GM06990 (cell line): ENCODE measurements at regions not wholly inside any gene's neighbourhood (a gene's known extent, or its start where the extent isn't known, plus 50 kb on each side); places are given as distances from the start of the nearest gene placed in this dataset.

Experiments used
- DNase-seq: peaks from one replicate; pipeline ENCODE4 v3.0.0-alpha.2; 2011; ENCODE audit not compliant: insufficient read length; ENCODE audit errors: extremely low read depth
- H3K27me3 ChIP-seq: replicated peaks from 2 replicates; pipeline ENCODE4 v1.6.0; 2011; ENCODE audit warnings: low read length; ENCODE audit not compliant: control insufficient read depth, insufficient read depth
- H3K36me3 ChIP-seq: 2 replicates; pipeline ENCODE4 v1.5.1; 2011; ENCODE audit warnings: low read length; ENCODE audit not compliant: control insufficient read depth, insufficient read depth
- H3K4me3 ChIP-seq: replicated peaks from 2 replicates; pipeline ENCODE4 v1.5.1; 2011; ENCODE audit warnings: low read depth, mild to moderate bottlenecking, control low read depth, low read length
- TF ChIP-seq, protein P1 (sequence below): IDR thresholded peaks from 2 replicates; pipeline ENCODE4 v1.5.1; 2011; ENCODE audit warnings: low read length, control low read depth, mild to moderate bottlenecking, inconsistent platforms; ENCODE audit not compliant: insufficient read depth, poor library complexity, severe bottlenecking

DNA sequence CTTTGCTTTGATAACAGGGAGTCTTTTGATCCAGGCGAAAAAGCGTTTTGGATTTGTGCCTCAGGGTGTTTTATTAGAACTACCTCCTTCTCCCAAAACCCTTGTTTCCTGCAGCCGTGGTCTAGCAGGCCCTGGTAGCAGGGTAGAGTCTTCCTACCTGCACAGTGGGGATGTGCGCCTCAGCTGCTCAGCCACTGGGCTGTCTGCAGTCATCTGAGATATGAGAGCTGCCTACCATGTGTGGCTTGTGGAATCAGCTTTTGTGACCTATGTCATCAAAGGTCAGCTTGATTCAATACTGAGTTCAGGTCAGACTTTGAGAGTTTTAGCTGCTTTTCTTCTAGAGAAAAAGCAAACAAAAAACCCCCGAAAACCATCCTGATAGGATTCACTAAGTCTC lies 279.5 kb downstream of the CLIC5 start:
- Histone ChIP-seq H3K4me3 (no peak overlapping the region), H3K36me3 (no peaks in the 10 kb centered on the region), H3K27me3 (no peaks in the 10 kb centered on the region; the same call in 1 of the 2 replicates)
- DNase-seq: no peak
- TF ChIP-seq, protein P1, sequence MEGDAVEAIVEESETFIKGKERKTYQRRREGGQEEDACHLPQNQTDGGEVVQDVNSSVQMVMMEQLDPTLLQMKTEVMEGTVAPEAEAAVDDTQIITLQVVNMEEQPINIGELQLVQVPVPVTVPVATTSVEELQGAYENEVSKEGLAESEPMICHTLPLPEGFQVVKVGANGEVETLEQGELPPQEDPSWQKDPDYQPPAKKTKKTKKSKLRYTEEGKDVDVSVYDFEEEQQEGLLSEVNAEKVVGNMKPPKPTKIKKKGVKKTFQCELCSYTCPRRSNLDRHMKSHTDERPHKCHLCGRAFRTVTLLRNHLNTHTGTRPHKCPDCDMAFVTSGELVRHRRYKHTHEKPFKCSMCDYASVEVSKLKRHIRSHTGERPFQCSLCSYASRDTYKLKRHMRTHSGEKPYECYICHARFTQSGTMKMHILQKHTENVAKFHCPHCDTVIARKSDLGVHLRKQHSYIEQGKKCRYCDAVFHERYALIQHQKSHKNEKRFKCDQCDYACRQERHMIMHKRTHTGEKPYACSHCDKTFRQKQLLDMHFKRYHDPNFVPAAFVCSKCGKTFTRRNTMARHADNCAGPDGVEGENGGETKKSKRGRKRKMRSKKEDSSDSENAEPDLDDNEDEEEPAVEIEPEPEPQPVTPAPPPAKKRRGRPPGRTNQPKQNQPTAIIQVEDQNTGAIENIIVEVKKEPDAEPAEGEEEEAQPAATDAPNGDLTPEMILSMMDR: no peak

- Histone ChIP-seq H3K27me3 (no peaks in the 10 kb centered on the region; the same call in 1 of the 2 replicates), H3K4me3 (no peak overlapping the region), H3K36me3 (no peaks in the 10 kb centered on the region)
- TF ChIP-seq, protein P1: no peak
- no peak for DNase-seq
Measured at GRCh38 chr6:45732731-45733130, 282.9 kb downstream of the CLIC5 start.

GRCh38 chr6:45730232-45730631 lies 285.4 kb downstream of the CLIC5 start:
- DNase-seq: no peak
- TF ChIP-seq, protein P1: no peak
- H3K4me3 ChIP-seq: no peak overlapping the region
- H3K27me3 ChIP-seq: no peaks in the 10 kb centered on the region
- H3K36me3 ChIP-seq: no peaks in the 10 kb centered on the region

DNA sequence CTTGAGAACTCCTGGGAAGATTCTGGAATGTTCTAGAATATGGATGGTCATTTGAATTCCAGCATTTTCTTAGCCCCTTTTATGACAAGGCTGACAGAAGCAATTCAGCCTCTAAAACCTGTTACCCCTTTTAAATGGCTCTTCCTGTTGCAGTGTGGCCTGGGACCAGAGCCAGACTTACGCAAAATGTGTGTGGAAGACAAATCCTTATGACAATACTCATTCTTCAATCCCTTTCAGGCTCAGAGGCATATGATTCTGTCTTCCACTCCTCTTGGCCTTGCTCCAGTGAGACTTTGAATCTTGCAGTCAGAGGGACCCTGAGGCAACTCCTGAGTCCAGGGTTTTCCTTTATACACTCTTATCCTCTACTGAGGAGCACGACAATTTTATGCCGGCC lies 287.0 kb downstream of the CLIC5 start:
- DNase-seq: no peak
- Histone ChIP-seq H3K27me3 (no peaks in the 10 kb centered on the region), H3K36me3 (no peaks in the 10 kb centered on the region), H3K4me3 (no peak overlapping the region)
- TF ChIP-seq, protein P1: no peak

DNA sequence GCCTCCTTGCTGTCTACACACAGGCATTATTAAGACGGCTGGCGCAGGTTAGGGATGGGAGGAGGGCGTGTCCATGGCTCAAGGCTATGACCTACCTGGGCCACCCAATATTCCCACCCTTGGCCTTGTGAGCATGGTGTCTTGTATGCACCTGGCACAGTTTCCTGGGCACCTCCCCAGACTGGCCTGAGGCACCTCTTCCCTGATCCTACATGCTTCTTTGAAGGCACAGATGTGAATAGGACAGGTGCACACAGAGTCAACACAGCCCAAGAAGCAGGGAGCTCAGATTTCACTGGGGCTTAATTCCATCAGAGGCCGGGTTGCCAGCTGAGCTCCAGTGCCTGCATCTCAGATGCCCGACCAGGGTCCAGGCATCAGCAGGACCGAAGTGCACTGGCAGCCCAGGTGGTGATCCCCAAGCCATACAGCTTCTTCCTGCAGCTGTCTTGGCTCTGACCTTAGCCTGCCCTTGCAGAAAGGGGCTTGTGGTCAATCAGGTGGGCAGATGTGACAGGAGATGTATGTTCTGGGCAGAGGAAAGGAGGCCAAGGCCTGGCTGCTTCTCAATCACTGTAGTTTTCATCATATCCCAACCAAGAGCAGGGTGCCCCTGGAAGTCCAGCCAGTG lies 287.7 kb downstream of the CLIC5 start:
- no peak overlapping the region for H3K4me3 ChIP-seq
- H3K27me3 ChIP-seq: no peaks in the 10 kb centered on the region
- no peak for DNase-seq
- H3K36me3 ChIP-seq: no peaks in the 10 kb centered on the region
- TF ChIP-seq, protein P1: no peak

DNA sequence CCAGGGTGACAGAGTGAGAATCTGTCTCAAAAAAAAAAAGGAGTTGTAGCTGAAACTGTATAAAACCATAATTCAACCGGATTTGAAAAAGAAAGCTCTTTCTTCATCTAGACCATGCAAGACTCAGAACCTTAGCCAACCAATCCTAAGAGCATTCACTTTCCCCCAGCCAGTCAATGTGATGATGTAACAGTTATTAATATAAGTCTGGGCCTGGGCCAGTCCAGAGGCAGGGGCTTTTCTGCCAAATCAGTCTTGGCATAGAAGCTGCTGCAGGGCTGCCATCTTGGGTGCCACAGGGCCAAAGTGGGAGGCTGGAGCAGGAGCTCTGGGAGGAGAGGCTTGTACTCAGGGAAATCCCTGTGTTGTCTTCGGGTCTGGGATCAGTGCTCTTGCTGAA lies 288.4 kb downstream of the CLIC5 start:
- TF ChIP-seq, protein P1: no peak
- H3K36me3 ChIP-seq: no peaks in the 10 kb centered on the region
- H3K4me3 ChIP-seq: no peak overlapping the region
- no peaks in the 10 kb centered on the region for H3K27me3 ChIP-seq
- DNase-seq: no peak
